GM18507 (cell line): ENCODE measurements at regions not wholly inside any gene's neighbourhood (a gene's known extent, or its start where the extent isn't known, plus 50 kb on each side); places are given as distances from the start of the nearest gene placed in this dataset.
"Not testable (repeated sequence)": the region's sequence is repeated elsewhere in the genome, so short reads cannot be mapped to it uniquely, and the experiment has no call there.

ENCODE experiments used
- DNase-seq: peaks from one replicate; pipeline ENCODE4 v3.0.0; 2011; ENCODE audit warnings: low read depth; ENCODE audit not compliant: insufficient read length; ENCODE audit errors: extremely low spot score
- FAIRE-seq: peaks from 2 replicates; lab custom pipeline; 2011; peaks lifted over from hg19 to GRCh38; lab: Jason Lieb, UNC

GRCh38 chr9:2525147-2525546 is 96.4 kb upstream of the VLDLR start:
- no peak for DNase-seq
- FAIRE-seq = no peak

GRCh38 chr9:2526071-2526828 is 95.3 kb upstream of the VLDLR start:
- no peak for DNase-seq

GRCh38 chr9:2531481-2531880 is 90.1 kb upstream of the VLDLR start:
- FAIRE-seq (no peak), DNase-seq (no peak)

More at GRCh38 chr9:2526071-2526828, 95.3 kb upstream of the VLDLR start:
- FAIRE-seq = no peak

GRCh38 chr9:2536511-2536910 is 85.1 kb upstream of the VLDLR start:
- FAIRE-seq (no peak), DNase-seq (no peak)

- FAIRE-seq (no peak), DNase-seq (no peak)
Observed at GRCh38 chr9:2545881-2546490, 75.6 kb upstream of the VLDLR start.

- not testable (repeated sequence) for FAIRE-seq, DNase-seq
Observed at GRCh38 chr9:2555899-2556600, 65.5 kb upstream of the VLDLR start.

GRCh38 chr9:2557693-2558092 is 63.9 kb upstream of the VLDLR start:
- DNase-seq (no peak), FAIRE-seq (no peak)

GRCh38 chr9:2559192-2560152 is 62.1 kb upstream of the VLDLR start:
- DNase-seq (no peak), FAIRE-seq (no peak)

GRCh38 chr9:2560180-2560579 is 61.4 kb upstream of the VLDLR start:
- DNase-seq = no peak
- FAIRE-seq = no peak

GRCh38 chr9:2565676-2566340 is 55.8 kb upstream of the VLDLR start:
- DNase-seq = no peak
- no peak for FAIRE-seq

- DNase-seq (no peak), FAIRE-seq (no peak)
Observed at GRCh38 chr9:2567922-2568321, 53.7 kb upstream of the VLDLR start.

GRCh38 chr9:2568689-2569088 is 52.9 kb upstream of the VLDLR start:
- FAIRE-seq (no peak), DNase-seq (no peak)

- no peak for FAIRE-seq
- no peak for DNase-seq
Observed at GRCh38 chr9:2570615-2571479, 50.7 kb upstream of the VLDLR start.
